Liver (tissue), 8 donors: ENCODE measurements at regions not wholly inside any gene's neighbourhood (a gene's known extent, or its start where the extent isn't known, plus 50 kb on each side); places are given as distances from the start of the nearest gene placed in this dataset.

Experiments
- DNase-seq: peaks from one replicate; pipeline ENCODE4 v3.0.0-alpha.2; 2017; ENCODE audit warnings: low spot score
- H3K27ac ChIP-seq, 2 donors: one replicate each; pipeline ENCODE4 v1.7.0; 2013; ENCODE audit warnings: inconsistent platforms in 2 of 2, low read length in 2 of 2, control low read depth in 1 of 2, low read depth in 1 of 2, mild to moderate bottlenecking in 1 of 2
- H3K27me3 ChIP-seq, 4 donors: one replicate each; pipeline versions ENCODE4 v1.6.1 to v1.7.0; 2013; ENCODE audit warnings: low read length in 3 of 4, inconsistent platforms in 1 of 4, mild to moderate bottlenecking in 1 of 4, moderate library complexity in 1 of 4; ENCODE audit not compliant: control insufficient read depth in 4 of 4, insufficient read depth in 4 of 4
- H3K36me3 ChIP-seq, 4 donors: one replicate each; pipeline versions ENCODE4 v1.6.1 to v1.7.0; 2013; ENCODE audit warnings: low read length in 3 of 4, mild to moderate bottlenecking in 3 of 4, low read depth in 1 of 4, moderate library complexity in 1 of 4; ENCODE audit not compliant: control insufficient read depth in 4 of 4, insufficient read depth in 3 of 4
- H3K4me1 ChIP-seq, 4 donors: one replicate each; pipeline versions ENCODE4 v1.6.1 to v1.7.0; 2013; ENCODE audit warnings: low read length in 3 of 4, mild to moderate bottlenecking in 3 of 4, moderate library complexity in 1 of 4; ENCODE audit not compliant: control insufficient read depth in 4 of 4, insufficient read depth in 4 of 4
- H3K4me3 ChIP-seq, 3 donors: one replicate each; pipeline versions ENCODE4 v1.6.1 to v1.7.0; 2013; ENCODE audit warnings: low read length in 3 of 3, control low read depth in 1 of 3, low read depth in 1 of 3, mild to moderate bottlenecking in 1 of 3
- H3K9ac ChIP-seq, 2 donors: one replicate each; pipeline ENCODE4 v1.7.0; 2013; ENCODE audit warnings: low read length in 2 of 2, mild to moderate bottlenecking in 2 of 2, moderate library complexity in 2 of 2, control low read depth in 1 of 2, low read depth in 1 of 2
- H3K9me3 ChIP-seq, 4 donors: one replicate each; pipeline versions ENCODE4 v1.6.1 to v1.7.0; 2013; ENCODE audit warnings: low read length in 3 of 4; ENCODE audit not compliant: control insufficient read depth in 4 of 4
- ATF3 ChIP-seq: IDR thresholded peaks from 2 replicates; pipeline ENCODE4 v1.6.1; 2016; ENCODE audit warnings: antibody characterized with exemption
- CTCF ChIP-seq: fragments of 150-350 bp; IDR thresholded peaks from 2 replicates; pipeline ENCODE4 v1.5.1; 2017; ENCODE audit warnings: improper control_type of control experiment, low read depth, low read length; ENCODE audit not compliant: missing input control
- EGR1 ChIP-seq, 2 donors: IDR thresholded peaks; 2 replicates each; pipeline ENCODE4 v1.6.1; 2016 to 2018; ENCODE audit warnings: antibody characterized with exemption in 2 of 2, low read depth in 2 of 2
- FOXA1 ChIP-seq: IDR thresholded peaks from 2 replicates; pipeline ENCODE4 v1.6.1; 2016; ENCODE audit warnings: antibody characterized with exemption
- FOXA2 ChIP-seq: IDR thresholded peaks from 2 replicates; pipeline ENCODE4 v1.6.1; 2016; ENCODE audit warnings: antibody characterized with exemption
- GABPA ChIP-seq, 2 donors: IDR thresholded peaks in 1 of 2; conservative IDR thresholded peaks in 1 of 2; 2 replicates each; pipeline ENCODE4 v1.6.1; 2016; ENCODE audit warnings: antibody characterized with exemption in 2 of 2, mild to moderate bottlenecking in 1 of 2, moderate library complexity in 1 of 2
- HNF4A ChIP-seq, 2 donors: conservative IDR thresholded peaks; 2 replicates each; pipeline ENCODE4 v1.6.1; 2016; ENCODE audit warnings: antibody characterized with exemption in 2 of 2, mild to moderate bottlenecking in 2 of 2
- HNF4G ChIP-seq: IDR thresholded peaks from 2 replicates; pipeline ENCODE4 v1.6.1; 2016; ENCODE audit warnings: antibody characterized with exemption
- JUND ChIP-seq, 2 donors: IDR thresholded peaks; 2 replicates each; pipeline ENCODE4 v1.6.1; 2016; ENCODE audit warnings: antibody characterized with exemption in 2 of 2
- MAX ChIP-seq: IDR thresholded peaks from 2 replicates; pipeline ENCODE4 v1.6.1; 2016; ENCODE audit warnings: antibody characterized with exemption
- NR2F2 ChIP-seq: IDR thresholded peaks from 2 replicates; pipeline ENCODE4 v1.6.1; 2016; ENCODE audit warnings: antibody characterized with exemption
- RAD21 ChIP-seq, 2 donors: IDR thresholded peaks; 2 replicates each; pipeline ENCODE4 v1.6.1; 2016; ENCODE audit warnings: antibody characterized with exemption in 2 of 2, mild to moderate bottlenecking in 2 of 2
- REST ChIP-seq: IDR thresholded peaks from 2 replicates; pipeline ENCODE4 v1.6.1; 2016; ENCODE audit warnings: antibody characterized with exemption, mild to moderate bottlenecking
- RXRA ChIP-seq, 2 donors: IDR thresholded peaks; 2 replicates each; pipeline ENCODE4 v1.6.1; 2017 to 2018; ENCODE audit warnings: antibody characterized with exemption in 2 of 2, mild to moderate bottlenecking in 1 of 2
- SP1 ChIP-seq: IDR thresholded peaks from 2 replicates; pipeline ENCODE4 v1.6.1; 2018; ENCODE audit warnings: antibody characterized with exemption, mild to moderate bottlenecking
- TAF1 ChIP-seq: conservative IDR thresholded peaks from 2 replicates; pipeline ENCODE4 v1.6.1; 2016; ENCODE audit warnings: antibody characterized with exemption, mild to moderate bottlenecking
- YY1 ChIP-seq: IDR thresholded peaks from 2 replicates; pipeline ENCODE4 v1.6.1; 2016; ENCODE audit warnings: antibody characterized with exemption, mild to moderate bottlenecking
- ZBTB33 ChIP-seq: IDR thresholded peaks from 2 replicates; pipeline ENCODE4 v1.6.1; 2016; ENCODE audit warnings: antibody characterized with exemption
- WGBS: extraction: QIAGEN DNeasy Blood & Tissue Kit; methylation state at CpG from one replicate; pipeline ENCODE4 v1.1.7; 2013; 5-methylcytosine and 5-hydroxymethylcytosine counted together
- donor health status: healthy.
- donor health status: healthy.
- donor health status: healthy.
- donor health status: healthy.
- donor health status: healthy.

GRCh38 chr5:143481697-143482531 is 78.4 kb upstream of the NR3C1 start:
- Histone ChIP-seq H3K9ac (peak overlapping the region in 1 of 2 donors; percentile 39), H3K4me3 (no peak overlapping the region), H3K4me1 (peaks cover 6 to 18% (median 16%) of the 10 kb centered on the region in 4 donors), H3K27me3 (no peaks in the 10 kb centered on the region), H3K9me3 (no peaks in the 10 kb centered on the region), H3K27ac (peak overlapping the region; percentile 47 to 68), H3K36me3 (no peaks in the 10 kb centered on the region)
- TF ChIP-seq RXRA (IDR thresholded peaks at IDR 0.05): peak; percentile 92 to 98
- TF ChIP-seq TAF1: no peak
- peak; percentile 100 for TF ChIP-seq HNF4A (conservative IDR thresholded peaks at IDR 0.05)
- peak; percentile 83 for TF ChIP-seq YY1
- no peak for TF ChIP-seq NR2F2
- peak; percentile 93 for TF ChIP-seq REST
- TF ChIP-seq EGR1 (IDR thresholded peaks at IDR 0.05; ENCODE audit: low read depth in 2 of 2): peak in 1 of 2 donors; percentile 92
- TF ChIP-seq HNF4G: peak; percentile 92
- no peak for TF ChIP-seq CTCF
- peak; percentile 94 for TF ChIP-seq SP1
- peak; percentile 33 for TF ChIP-seq FOXA1
- TF ChIP-seq FOXA2: peak; percentile 45
- TF ChIP-seq ATF3: peak; percentile 96
- TF ChIP-seq RAD21 (IDR thresholded peaks at IDR 0.05): peak; percentile 68 to 73
- peak; percentile 67 to 92 for TF ChIP-seq JUND (IDR thresholded peaks at IDR 0.05)
- TF ChIP-seq MAX: peak; percentile 98
- TF ChIP-seq GABPA (IDR thresholded peaks at IDR 0.05 in 1 of 2, conservative IDR thresholded peaks at IDR 0.05 in 1 of 2): peak in 1 of 2 donors; percentile 68
- TF ChIP-seq ZBTB33: peak; percentile 86
- no peak for DNase-seq
- 36% methylated on average over 4 of the region's 4 CpGs for WGBS
